HL-60 (cell line): ENCODE measurements at regions not wholly inside any gene's neighbourhood (a gene's known extent, or its start where the extent isn't known, plus 50 kb on each side); places are given as distances from the start of the nearest gene placed in this dataset.

ENCODE experiments used
- GABPA ChIP-seq: IDR thresholded peaks from 2 replicates; pipeline ENCODE4 v1.6.1; 2012; ENCODE audit warnings: low read depth
- POLR2AphosphoS5 ChIP-seq: IDR thresholded peaks from 2 replicates; pipeline ENCODE4 v1.6.1; 2012; ENCODE audit warnings: low read depth
- TF ChIP-seq, protein P1 (sequence below): IDR thresholded peaks from one replicate; pipeline ENCODE4 v1.5.1; 2011; ENCODE audit warnings: low read length, control low read depth, inconsistent platforms; ENCODE audit not compliant: insufficient read depth
- TF ChIP-seq, protein P2 (sequence below): IDR thresholded peaks from 2 replicates; pipeline ENCODE4 v1.6.1; 2012; ENCODE audit warnings: low read depth; ENCODE audit not compliant: insufficient replicate concordance

DNA sequence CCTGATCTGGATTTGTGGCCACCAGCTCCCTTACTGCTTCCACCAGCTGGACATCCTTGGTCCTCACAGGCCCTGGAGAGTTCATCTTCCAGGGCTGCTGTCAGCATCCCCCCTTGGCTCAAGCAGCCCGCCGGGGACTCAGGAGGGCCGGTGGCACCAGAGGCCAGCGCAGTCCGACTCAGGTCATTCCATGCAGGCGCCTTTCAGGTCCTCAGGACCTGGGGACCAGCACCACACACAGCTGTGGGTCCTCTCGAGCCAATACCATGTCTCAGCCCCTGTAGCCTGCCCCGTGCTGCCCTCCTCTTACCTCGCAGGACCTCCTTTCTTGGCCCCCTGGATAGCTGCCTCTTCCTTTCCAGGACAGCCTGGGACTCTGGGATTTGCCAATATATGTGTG lies 145.5 kb downstream of the BMS1 start:
- TF ChIP-seq, protein P1, sequence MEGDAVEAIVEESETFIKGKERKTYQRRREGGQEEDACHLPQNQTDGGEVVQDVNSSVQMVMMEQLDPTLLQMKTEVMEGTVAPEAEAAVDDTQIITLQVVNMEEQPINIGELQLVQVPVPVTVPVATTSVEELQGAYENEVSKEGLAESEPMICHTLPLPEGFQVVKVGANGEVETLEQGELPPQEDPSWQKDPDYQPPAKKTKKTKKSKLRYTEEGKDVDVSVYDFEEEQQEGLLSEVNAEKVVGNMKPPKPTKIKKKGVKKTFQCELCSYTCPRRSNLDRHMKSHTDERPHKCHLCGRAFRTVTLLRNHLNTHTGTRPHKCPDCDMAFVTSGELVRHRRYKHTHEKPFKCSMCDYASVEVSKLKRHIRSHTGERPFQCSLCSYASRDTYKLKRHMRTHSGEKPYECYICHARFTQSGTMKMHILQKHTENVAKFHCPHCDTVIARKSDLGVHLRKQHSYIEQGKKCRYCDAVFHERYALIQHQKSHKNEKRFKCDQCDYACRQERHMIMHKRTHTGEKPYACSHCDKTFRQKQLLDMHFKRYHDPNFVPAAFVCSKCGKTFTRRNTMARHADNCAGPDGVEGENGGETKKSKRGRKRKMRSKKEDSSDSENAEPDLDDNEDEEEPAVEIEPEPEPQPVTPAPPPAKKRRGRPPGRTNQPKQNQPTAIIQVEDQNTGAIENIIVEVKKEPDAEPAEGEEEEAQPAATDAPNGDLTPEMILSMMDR, result no peak
- TF ChIP-seq, protein P2, sequence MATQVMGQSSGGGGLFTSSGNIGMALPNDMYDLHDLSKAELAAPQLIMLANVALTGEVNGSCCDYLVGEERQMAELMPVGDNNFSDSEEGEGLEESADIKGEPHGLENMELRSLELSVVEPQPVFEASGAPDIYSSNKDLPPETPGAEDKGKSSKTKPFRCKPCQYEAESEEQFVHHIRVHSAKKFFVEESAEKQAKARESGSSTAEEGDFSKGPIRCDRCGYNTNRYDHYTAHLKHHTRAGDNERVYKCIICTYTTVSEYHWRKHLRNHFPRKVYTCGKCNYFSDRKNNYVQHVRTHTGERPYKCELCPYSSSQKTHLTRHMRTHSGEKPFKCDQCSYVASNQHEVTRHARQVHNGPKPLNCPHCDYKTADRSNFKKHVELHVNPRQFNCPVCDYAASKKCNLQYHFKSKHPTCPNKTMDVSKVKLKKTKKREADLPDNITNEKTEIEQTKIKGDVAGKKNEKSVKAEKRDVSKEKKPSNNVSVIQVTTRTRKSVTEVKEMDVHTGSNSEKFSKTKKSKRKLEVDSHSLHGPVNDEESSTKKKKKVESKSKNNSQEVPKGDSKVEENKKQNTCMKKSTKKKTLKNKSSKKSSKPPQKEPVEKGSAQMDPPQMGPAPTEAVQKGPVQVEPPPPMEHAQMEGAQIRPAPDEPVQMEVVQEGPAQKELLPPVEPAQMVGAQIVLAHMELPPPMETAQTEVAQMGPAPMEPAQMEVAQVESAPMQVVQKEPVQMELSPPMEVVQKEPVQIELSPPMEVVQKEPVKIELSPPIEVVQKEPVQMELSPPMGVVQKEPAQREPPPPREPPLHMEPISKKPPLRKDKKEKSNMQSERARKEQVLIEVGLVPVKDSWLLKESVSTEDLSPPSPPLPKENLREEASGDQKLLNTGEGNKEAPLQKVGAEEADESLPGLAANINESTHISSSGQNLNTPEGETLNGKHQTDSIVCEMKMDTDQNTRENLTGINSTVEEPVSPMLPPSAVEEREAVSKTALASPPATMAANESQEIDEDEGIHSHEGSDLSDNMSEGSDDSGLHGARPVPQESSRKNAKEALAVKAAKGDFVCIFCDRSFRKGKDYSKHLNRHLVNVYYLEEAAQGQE, result no peak
- TF ChIP-seq POLR2AphosphoS5 (no peak), GABPA (no peak)
